ENCODE measurements at regions not wholly inside any gene's neighbourhood (a gene's known extent, or its start where the extent isn't known, plus 50 kb on each side); places are given as distances from the start of the nearest gene placed in this dataset.

DNA sequence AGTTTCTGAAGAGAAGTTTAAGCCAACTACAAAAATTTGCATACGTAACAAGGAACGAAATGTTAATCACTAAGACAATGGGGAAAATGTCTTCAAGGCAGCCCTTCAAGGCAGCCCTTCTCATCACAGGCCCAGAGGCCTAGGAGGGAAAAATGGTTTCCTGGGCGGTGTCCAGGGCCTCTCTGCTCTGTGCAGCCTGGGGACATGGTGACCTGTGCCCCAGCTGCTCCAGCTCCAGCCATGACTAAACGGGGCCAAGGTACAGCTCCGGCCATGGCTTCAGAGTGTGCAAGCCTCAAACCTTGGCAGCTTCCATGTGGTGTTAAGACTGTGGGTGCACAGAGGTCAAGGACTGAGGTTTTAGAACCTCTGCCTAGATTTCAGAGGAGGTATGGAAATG is 325.1 kb downstream of the FRK start:
- intact Hi-C loops (cut with DNase I), result no loop called here
- peak; percentile 58 for DNase-seq (ENCODE audit: low spot score)

DNA sequence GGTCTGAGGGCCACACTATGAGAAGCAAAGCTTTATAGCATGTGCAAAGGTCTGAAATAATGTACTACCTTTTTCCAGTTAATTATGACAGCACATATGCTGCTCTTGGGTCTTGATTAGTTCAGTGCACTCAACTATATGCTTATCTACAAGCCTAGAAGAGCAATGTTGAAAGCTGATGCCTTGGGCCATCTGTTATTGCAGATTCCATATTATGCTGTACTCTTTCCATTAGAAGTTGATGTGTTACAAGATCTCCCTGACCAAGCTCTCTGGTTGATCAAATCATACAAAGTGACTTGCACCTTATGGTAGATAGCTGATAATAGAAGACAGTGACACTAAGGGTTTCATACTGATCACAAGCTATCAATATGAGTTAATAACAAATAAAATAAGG is 327.3 kb downstream of the FRK start:
- intact Hi-C loops (cut with DNase I), result no loop called here
- DNase-seq (ENCODE audit: low spot score), result no peak

DNA sequence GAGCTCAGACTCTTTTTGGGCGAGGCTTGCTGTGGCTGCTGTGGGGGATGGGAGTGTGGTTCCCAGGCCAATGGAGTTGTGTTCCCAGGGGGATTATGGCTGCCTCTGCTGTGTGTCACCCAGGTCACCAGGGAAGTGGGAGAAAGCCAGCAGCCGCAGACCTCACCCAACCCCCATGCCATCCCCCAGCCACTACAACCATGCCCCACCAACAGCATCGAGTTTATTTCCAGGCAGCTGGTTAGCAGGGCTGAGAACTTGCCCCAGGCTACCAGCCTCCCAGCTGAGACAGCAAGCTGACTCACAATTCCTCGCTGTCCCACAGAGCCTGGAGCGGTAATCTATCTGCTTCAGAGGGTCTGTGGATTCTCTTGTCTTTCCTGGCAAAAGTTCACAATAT is 331.7 kb downstream of the FRK start:
- intact Hi-C loops (cut with DNase I), result no loop called here
- peak; percentile 48 for DNase-seq (ENCODE audit: low spot score)

DNA sequence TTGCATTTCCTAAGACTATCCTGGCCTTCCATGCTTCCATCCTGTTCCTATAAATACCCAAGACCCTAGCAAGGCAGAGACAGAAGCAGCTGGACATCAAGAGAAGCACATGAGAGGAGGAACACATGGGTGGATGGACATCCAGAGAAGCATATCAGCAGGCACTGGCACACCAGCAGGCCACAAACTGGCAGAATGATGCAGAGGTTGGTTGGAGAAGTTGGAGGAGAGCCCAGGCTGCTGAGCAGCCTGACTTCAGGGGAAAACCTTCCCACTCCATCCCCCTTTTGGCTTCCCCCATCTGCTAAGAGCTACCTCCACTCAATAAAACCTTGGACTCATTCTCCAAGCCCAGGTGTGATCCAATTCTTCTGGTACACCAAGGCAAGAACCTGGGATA is 332.5 kb downstream of the FRK start:
- DNase-seq (ENCODE audit: low spot score), result no peak
- intact Hi-C loops (cut with DNase I), result no loop called here

DNA sequence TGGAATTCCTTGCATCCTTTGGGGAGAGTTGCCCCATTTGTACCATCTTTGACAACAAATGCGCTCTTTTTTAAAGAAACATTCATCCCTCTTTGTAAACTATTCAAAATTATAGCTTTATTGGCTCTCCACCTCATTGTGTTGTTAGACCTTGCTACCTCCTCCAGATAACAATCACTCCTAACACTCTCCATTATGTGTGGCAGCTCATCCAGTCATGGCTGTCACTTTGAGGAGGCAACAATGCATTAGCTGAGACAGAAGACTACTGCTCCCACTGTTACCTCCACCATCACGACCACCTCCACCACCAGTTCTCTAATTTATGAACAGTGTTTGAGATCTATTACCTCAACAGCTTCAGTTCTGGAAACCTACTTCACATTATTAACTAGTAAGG is 339.1 kb downstream of the FRK start:
- intact Hi-C loops (cut with DNase I), result no loop called here
- no peak for DNase-seq (ENCODE audit: low spot score)

DNA sequence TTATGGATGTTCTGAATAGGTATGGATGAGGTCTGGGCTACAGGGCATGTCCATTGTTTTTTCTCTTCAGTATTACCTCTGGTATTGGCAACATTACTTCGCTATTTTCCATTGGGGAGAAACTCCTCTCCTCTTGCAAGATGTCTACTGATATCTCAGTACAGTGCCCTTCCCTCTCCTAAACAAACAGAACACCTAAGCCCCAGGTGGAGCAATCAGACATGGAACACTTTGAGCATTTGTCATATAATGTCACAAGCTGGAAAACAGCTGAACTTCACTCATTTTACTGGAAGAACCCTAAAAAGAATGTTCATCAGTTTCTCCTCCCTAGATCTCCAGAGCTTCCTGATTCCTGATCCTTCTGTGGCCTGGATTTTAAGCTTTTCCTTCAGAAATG is 339.8 kb downstream of the FRK start:
- intact Hi-C loops (cut with DNase I), result no loop called here
- DNase-seq (ENCODE audit: low spot score), result no peak

DNA sequence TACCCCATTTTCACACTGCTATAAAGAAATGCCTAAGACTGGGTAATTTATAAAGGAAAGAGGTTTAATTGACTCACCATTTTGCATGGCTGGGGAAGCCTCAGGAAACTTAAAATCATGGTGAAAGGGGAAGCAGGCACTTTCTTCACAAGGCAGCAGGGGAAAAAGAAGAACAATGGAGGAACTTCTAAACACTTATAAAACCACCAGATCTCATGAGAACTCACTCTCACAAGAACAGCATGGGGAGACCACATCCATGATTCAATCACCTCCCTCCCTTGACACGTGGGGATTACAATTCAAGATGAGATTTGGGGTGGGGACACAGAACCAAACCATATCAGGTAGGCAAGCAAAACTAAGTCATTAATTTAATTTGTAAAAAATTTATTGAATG is 343.2 kb downstream of the FRK start:
- intact Hi-C loops (cut with DNase I), result no loop called here
- DNase-seq (ENCODE audit: low spot score), result no peak

DNA sequence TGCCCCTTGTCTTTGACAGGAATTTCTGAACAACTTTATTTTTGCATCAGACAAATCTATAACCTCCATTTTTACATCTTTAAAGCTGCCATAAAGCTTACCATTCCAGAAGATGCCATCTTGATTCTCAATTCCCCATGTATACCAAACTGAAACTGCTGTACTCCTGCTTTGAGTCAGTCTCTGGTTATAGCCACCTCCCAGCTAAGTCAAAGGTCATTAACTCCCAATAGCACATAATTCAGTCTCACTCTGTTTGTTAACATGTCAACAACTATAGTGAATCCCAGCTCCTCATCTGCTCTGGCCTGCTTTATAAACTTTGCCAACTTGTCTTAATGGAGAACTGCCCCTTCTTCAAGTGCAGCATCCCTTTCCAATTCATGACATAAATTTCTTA is 343.6 kb downstream of the FRK start:
- no peak for DNase-seq (ENCODE audit: low spot score)
- intact Hi-C loops (cut with DNase I), result no loop called here

DNA sequence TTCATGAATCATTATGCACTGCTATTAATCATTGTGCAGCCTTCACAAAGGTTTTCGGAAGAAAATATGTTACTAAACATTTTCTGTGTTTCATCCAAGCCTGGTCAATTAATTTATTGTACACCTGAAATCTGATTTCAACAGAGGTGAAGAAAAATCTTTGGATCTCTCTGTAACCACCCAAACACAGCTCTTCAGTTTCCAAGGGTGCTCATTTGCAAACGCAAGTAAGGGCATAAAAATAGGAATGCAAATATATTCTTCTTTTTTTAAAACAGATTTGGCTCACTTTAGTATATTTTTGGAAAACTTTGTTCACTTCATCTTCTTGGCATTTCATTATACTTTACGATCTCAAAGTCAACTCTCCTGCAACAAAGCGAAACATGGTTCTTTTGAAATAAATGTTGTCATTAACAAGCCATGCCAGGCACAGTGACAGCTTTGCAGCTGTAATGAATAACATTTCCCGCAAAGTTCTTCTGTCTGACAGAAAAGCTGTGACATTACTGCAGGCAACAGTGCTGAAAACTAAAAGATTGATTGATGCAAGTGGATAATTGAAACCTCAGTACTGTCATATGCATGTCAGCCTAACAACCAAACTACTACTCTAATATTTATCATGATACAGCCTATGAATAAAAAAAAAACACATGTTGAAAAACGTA is 348.3 kb downstream of the FRK start:
- no peak for DNase-seq (ENCODE audit: low spot score)
- intact Hi-C loops (cut with DNase I), result no loop called here

DNA sequence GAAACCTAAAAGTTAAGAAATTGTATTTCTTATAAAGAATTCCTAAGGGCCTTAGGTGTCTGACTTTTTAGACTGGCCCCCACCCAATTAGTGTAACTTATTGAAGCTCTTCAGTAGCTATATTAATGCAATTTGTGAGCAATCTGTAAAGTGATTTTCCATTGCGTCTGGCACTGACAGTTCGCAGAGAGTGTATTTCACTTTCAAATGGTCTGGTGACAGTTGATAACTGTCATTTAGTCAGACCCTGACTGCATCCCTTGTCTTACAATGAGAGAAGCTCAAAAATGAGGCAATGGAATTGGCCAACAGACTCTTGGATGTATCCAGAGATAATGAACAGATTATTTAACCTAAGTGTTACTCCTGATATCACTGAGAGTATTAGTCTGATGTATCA is 351.8 kb downstream of the FRK start:
- no peak for DNase-seq (ENCODE audit: low spot score)
- intact Hi-C loops (cut with DNase I), result no loop called here

DNA sequence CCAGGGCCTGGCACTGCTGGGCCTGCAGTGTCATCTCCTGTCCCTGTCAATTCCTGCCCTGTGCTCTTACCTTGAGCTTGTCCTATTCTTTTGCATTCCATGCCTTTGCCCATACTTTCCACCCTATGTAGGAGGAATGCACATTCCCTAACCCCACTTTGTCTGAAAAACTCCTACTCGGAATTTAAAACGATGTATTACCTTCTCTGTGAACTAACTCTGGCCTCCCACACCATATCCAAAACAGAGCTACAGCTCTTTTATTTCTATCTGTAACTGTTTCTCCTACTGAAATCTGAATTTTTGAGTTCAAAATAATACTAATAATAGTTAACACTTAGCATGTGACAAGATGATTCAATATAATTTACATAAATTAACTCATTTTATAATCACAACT is 353.7 kb downstream of the FRK start:
- intact Hi-C loops (cut with DNase I), result no loop called here
- no peak for DNase-seq (ENCODE audit: low spot score)

DNA sequence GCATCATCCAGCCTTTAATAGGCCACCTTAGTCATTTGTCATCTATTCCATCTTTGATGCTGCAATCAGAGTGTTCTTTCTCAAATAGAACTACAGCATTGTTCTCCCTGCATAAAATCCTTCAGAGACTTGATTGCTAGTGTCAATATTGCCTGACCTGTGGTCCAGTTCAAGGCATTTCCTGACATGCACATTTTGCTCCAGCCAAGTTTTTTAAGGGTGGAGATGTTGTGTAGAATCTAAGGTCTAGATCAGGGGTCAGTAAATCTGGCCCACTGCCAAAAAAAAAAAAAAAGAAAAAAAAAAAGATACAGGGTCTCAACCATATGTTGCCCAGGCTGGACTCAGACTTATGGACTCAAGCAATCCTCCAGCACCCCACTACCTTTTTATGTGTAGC is 354.4 kb downstream of the FRK start:
- intact Hi-C loops (cut with DNase I), result no loop called here
- no peak for DNase-seq (ENCODE audit: low spot score)

DNA sequence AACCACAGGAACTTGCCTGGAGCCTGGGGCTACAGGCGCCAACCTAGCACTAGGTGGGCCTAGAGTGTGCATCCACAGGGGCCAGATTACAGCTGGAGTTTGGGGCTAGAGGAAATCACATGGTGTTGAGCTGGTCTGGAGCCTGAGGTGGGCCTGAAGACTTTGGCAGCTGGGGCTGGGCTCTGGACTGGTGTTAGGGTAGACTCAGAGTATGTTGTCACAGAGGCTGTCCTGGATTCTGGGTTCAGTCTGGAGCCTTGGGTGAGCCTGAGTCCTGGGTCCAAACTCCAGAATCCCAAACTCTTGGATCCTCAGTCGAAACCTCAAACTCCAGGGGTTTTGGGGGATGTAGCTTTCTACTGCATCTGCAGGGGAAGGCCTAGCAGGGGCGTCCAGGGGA is 356.7 kb downstream of the FRK start:
- DNase-seq (ENCODE audit: low spot score), result peak; percentile 51
- intact Hi-C loops (cut with DNase I), result no loop called here

DNA sequence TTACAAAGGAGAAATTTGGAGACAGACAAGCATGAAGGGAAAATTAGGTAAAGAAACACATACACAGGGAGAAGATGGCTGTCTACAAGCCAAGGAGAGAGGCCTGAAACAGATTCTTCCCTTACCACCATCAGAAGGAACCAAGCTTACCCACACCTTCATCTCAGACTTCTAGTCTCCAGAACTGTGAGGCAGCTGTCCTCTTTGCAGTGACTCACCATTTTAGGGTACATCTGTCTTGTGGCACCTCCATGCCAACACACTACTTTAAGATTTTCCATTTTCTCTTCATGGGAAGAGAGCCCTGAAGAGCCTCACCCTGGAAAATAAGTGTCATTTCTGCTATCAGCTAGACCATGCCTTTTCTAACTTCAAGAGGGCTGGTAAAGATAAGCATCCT is 369.3 kb downstream of the FRK start:
- no peak for DNase-seq (ENCODE audit: low spot score)
- intact Hi-C loops (cut with DNase I), result no loop called here

DNA sequence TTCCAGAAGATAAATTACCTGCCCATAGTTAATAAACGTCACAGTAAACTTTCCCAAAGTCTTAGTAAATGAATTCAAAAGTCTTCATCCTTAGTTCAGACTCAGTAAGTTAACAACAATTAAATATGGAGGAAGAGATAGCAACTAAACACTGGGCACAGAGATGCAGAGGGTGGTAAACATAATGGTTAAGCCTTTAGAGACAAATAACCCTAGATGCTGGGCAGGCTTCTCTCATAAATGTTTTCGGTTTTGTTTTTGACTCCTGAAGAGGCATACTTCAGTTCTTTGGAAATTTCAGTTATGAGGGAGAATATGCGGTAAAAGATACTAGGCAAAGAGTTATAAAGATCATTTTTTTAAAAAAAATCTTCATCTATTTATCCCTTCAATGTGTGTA is 369.8 kb downstream of the FRK start:
- DNase-seq (ENCODE audit: low spot score), result no peak
- intact Hi-C loops (cut with DNase I), result no loop called here

DNA sequence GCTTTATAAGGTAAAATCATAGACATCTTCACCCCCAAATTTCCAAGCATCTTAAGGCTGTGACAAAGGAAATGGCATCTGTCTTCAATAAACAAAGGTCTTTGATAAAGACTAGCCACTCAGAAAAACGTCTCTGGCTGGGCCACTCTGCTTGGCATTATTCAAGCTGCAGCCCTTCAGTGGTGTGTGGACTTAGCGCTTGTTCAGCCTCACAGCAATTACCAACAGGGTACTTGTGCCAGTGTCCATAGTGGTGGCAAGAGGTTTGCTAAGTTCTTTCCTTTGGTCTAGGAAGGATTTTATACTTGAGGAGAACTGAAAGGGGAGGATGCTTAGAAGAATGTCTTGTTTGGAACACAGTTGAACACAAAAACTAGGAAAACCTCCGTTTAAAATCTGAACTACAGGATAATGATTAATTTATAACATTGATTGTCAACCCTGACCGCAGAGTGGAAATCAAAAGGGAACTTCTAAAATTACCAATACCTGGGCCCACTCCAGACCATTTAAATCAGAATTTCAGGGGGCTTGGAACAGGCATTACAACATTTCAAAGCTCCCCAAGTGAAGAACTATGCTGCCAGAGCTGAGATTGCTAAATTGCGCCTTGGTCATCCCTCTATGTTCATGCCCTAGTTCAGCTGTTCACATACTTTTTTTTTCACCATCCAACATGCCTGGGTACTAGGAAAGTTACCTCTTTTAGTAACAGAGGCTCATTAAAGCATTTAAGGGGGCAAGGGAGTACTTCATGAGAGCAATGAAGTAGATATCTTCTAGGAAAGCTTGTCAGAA is 378.5 kb downstream of the FRK start:
- intact Hi-C loops (cut with DNase I), result no loop called here
- no peak for DNase-seq (ENCODE audit: low spot score)

DNA sequence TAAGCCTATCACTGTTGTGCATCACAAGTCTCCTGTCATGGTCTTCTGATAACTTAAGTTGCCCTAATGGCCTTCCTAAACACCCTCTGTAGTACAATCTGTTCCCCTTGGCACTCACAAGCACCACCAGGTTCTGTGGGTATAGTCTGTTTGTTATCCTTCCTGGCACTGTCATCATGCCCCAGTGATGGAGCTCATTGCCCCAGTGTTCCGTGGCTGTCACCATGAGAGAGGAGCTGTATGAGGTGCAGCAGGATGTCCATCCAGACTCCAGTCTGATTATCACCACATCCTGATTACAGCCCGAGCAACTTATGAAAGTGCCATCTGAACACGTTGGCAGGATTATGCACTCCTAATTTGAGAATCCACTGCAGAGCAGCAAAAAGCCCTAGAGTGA is 380.1 kb downstream of the FRK start:
- no peak for DNase-seq (ENCODE audit: low spot score)
- intact Hi-C loops (cut with DNase I), result no loop called here

DNA sequence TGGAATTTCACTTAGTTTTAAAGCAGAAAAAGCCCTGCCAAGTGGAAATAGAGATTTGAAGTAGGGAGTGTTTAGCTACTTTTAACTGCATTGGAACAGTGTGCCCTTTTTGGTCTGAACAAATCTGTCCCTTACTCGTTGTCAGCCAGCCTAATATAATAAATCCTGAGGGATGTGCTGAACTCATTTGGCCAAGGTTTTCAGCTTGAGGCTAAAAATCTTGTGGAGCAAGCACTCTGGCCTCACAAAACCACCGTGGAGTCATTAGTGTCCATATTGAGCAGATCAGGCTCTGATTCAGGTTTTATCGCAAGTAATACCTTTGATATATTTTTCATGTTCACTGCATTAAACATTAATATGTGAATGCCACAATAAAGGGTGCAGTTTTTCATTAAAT is 383.5 kb downstream of the FRK start:
- DNase-seq (ENCODE audit: low spot score), result no peak
- intact Hi-C loops (cut with DNase I), result no loop called here

DNA sequence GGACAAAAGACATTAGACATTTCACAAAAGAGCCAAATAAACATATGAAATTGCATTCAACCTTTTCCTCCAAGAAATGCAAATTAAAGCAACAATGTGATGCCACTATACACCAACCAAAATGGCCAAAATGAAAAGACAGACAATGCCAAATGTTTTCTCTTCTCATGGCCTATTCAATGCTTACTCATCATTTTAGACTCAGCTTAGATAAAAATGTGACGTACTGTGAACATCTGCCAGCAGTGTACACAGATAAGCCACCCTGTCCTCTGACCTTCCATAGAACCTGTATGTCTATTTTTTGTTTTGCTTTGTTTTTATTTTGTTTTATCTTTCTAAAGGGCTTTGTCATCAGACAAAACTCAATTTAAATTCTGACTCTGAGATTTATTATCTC is 385.2 kb downstream of the FRK start:
- no peak for DNase-seq (ENCODE audit: low spot score)
- intact Hi-C loops (cut with DNase I), result no loop called here

DNA sequence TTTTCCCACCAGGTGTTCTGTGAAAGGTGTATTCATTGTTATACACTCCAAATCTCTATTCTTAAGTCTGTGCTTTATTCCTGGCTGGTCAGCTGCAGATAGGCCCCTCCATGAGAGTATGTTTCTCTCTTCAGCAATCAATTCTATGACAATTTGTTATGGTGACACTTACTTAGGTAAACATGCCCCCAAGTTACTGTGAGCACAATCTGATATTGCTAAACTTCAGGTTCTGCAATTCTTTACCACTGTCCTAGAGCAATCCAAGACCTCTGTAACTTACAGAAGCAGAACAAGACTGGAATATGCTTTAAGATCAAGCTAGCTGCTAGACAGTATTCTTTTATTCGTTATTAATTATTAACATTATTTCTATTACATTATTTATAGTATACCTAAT is 391.9 kb downstream of the FRK start:
- no peak for DNase-seq (ENCODE audit: low spot score)
- intact Hi-C loops (cut with DNase I), result no loop called here

DNA sequence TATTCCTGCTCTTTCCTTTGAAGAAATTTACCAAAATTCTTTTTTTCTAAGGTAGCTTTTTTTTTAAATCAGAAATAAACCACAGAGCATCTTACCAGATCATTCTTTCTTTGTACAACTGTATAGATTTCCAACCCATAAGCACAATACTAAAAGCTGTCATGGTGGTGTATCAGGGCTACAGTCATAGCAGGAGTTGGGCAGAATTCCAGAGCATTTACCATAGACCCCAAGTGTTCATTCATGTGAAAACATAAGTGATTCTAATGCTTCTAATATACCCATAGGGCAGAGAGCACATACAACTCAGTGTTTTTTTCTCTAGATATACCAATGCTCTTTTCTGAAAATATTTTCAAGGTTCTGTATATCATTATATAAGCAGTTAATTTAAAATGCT is 392.5 kb downstream of the FRK start:
- DNase-seq (ENCODE audit: low spot score), result no peak
- intact Hi-C loops (cut with DNase I), result no loop called here

Data from posterior vena cava (tissue), 2 donors.